Left ventricle myocardium superior (tissue), 1 donor: ENCODE measurements at regions not wholly inside any gene's neighbourhood (a gene's known extent, or its start where the extent isn't known, plus 50 kb on each side); places are given as distances from the start of the nearest gene placed in this dataset.

Experiments used
- ATAC-seq: fragments of 200-7000 bp; cut with Tn5 transposase; one replicate; pipeline ENCODE4 v1.9.1; 2020; ENCODE audit warnings: mild to moderate bottlenecking, moderate library complexity
- DNase-seq: peaks from one replicate; pipeline ENCODE4 v3.0.0-alpha.2; 2020
- intact Hi-C: fragments of 100-400 bp; cut with micrococcal nuclease; formaldehyde crosslinking; loops from one replicate; pipeline ENCODE4 v1.11.0; 2022
- donor health status: DM: no; HTN: yes; CAD: no; lungs with severe emphysema.

DNA sequence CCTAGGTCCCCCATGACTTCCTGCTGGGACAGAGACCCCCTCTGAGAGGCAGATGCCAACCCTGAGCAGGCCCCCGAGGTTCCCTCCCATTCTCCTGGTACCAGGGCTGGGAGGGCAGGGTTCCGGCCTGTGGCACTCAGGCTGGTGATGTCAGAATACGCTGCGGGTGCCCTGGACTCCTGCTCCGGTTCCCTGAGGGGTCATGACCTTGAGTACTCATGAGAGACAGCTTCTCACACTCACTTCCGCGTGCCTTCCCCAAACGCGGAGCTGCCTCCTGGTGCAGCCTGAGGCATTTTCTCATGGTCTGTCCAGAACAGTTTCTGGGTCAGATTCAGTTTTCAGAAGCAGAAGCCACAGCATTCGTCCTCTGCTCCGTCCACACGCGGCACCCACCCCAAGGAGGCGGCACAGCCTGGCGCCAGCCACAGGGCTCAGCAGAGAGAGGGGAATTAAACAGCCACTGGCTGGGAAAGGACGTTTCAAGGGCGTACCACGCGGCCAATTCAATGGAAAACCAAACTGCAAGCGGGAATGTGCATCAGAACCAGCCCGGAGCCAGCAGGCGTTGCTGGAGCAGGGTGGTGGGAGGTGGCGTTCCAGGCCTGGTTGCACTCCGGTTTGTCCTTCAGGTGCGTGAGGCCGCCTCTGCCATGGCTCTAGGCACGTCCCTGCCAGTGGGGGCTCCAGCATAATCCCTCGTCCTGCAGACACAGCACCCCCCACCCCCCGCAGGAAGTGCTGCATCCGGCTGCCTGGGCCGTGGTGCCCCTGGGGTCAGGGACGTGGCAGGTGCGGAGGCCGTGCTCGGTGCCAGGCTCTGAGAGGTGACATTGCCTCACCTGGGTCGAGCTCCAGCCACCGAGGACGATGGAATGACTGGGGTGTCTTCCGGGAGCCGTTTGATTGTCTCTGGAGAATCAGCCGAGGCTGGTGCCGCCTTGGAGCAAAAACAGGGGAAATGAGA is 58.3 kb upstream of the BHLHE23 start:
- intact Hi-C loops = no loop called here
- ATAC-seq (no peak), DNase-seq (peak; percentile 14)

DNA sequence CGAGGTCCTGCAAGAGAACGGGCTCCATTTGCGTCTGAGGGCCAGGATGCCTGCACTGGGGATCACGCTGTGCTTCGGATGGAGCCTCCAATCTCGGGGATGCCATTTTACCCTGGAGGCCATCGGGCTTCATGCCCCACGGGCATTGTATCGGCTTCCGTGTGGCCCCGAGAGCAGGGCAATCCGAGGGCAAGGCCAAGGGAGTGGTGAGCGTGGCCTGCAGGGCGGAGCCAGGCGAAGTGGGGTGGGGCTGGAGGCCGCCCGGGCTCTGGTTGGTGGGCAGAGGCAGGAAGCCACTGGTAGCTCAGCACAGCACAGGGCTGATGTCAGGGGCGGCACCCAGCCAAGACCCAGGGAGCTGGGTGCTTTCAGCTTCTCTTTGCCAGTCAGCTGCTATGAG is 57.5 kb upstream of the BHLHE23 start:
- ATAC-seq (no peak), DNase-seq (peak; percentile 16)
- intact Hi-C loops = no loop called here

DNA sequence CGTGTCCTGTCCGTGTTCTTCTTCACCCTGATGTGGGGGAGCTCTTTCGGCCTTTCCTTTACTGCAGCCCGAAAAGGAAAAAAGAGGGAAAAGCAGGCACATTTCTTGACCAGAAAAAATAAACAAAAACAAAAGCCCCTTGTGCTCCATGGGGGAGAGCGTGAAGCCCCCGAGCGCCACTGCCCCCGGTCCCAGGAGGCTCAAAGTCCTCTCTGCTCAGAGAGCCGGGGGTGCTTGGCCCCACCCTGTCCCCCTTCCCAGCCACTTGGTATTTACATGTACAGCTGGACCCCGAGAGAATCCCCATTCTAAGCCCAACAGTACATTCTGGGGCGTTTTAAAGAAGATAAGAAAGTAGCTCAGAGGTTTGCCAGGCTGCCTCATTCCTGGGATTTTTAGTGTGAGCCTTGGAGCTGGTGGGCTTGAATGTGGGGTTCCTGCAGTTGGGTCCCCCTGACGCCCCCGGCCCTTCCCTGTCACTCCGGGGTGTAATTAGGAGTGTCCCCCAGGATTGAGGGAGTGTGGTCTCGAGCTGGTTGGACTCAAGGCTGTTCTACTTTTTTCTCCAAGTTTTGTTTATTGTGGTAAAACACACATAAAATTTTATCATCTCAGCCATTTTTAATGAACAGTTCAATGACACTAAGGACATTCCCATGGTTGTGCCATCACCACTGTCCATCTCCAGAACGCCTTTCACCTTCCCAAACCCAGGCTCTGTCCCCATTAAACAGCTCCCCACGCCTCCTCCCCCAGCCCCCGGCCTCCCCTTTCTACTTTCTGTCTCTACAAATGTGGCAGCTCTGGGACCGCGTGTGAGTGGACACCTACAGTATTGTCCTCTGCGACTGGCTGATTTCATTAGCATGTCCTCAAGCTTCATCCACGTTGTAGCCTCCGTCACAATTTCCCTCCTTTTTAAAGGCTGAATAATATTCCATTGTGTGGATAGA is 55.7 kb upstream of the BHLHE23 start:
- peak; percentile 8 for DNase-seq
- no peak for ATAC-seq
- intact Hi-C loops = no loop called here

GRCh38 chr20:63061771-63062100 is 55.0 kb upstream of the BHLHE23 start:
- intact Hi-C loops = no loop called here
- DNase-seq = peak; percentile 12
- no peak for ATAC-seq

- peak; percentile 24 for DNase-seq
- intact Hi-C loops = no loop called here
- no peak for ATAC-seq
These were observed 54.4 kb upstream of the BHLHE23 start for GRCh38 chr20:63061051-63061770.

DNA sequence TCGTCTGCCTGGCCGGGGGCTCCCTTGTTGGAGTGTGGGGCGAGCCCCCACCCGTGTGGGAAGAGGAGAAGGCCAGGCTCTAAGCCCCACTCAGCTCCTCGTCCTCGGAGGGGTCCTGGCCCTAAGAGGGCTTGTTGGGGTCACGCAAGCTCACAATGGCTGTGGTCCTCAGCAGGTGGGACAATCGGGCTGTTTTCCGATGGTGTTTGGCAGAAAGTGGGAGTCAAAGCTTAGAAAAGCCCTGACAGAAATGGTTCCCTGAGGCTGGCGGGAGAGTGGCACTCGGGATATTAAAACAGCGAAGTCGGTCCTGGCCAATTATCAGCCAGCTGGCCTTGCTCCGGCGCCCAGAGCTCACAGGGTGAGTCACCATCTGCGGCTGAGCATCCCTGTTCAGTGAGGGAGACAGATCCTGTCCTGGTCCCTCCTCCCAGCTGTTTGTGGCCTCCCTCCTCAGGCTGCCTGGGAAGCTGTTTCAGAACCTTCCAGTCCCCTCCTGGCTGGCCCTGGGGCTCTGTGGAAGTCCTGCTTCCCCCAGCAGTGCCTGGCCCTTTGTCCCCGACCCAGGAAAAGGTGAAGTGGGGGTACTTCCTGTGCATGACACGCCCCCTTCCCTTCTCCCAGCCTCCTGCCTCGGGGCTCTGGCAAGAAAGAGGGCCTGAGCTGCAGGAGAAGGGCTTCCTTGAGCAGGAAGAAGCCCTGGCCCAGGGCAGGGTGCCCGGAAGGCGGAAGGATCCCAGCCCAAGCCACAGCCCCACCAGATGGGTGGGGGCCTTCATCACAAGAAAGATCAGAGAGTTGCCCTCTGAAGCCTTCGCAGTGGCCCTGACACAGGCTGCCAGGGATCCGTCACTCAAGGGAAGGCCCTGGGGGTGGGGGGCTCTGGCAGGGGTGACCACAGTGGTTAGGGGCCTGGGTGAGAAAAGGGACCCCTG is 53.6 kb upstream of the BHLHE23 start:
- ATAC-seq (no peak), DNase-seq (peak; percentile 11)
- intact Hi-C loops = no loop called here

- DNase-seq = peak; percentile 10
- ATAC-seq = no peak
- intact Hi-C loops = no loop called here
These were observed 52.9 kb upstream of the BHLHE23 start for GRCh38 chr20:63059684-63060056.

GRCh38 chr20:63058696-63059335 is 52.1 kb upstream of the BHLHE23 start:
- ATAC-seq = no peak
- DNase-seq = peak; percentile 9
- intact Hi-C loops = no loop called here

DNA sequence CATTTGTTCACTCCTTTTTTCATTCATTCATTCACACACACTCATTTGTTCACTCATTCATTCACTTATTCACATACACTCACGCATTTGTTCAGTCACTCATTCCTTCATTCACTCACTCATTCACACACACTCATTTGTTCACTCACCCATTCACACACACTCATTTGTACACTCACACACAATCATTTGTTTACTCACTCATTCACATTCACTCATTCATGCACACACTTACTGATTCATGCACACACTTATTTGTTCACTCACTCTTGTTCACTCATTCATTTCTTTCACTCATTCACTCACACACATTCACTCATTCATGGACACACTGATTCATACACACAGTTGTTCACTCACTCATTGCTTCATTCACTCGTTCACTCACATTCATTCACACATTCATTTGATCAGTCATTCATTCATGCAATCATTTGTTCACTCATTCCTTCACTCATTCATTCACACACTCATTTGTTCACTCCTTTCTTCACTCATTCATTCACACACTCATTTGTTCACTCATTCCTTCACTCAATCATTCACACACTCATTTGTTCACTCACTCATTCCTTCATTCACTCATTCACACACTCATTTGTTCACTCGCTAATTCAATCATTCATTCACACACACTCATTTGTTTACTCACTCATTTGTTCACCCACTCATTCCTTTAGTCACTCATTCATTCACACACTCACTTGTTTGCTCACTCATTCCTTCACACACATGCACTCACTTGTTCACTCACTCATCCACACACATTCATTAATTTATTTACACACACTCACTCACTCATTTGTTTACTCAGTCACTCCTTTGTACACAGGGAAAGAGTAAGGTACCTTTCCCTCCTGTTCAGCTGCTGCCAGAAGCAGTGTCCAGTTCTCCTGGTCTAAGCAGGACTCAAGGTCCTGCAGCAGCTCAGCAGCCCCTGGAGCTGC is 50.7 kb upstream of the BHLHE23 start:
- intact Hi-C loops = no loop called here
- ATAC-seq (no peak), DNase-seq (no peak)

GRCh38 chr20:63056236-63057170 is 49.7 kb upstream of the BHLHE23 start:
- peak; percentile 45 for DNase-seq

More at GRCh38 chr20:63056236-63057170, 49.7 kb upstream of the BHLHE23 start:
- intact Hi-C loops = no loop called here
- peak; percentile 67 for ATAC-seq
